Loucy (cell line): ENCODE measurements at regions not wholly inside any gene's neighbourhood (a gene's known extent, or its start where the extent isn't known, plus 50 kb on each side); places are given as distances from the start of the nearest gene placed in this dataset.

Source experiments
- CTCF ChIP-seq: fragments of 200-600 bp; sonication (generic); conservative IDR thresholded peaks from 2 replicates; pipeline ENCODE4 v1.5.1; 2014; ENCODE audit warnings: mild to moderate bottlenecking, antibody characterized with exemption, low read length
- EZH2phosphoT487 ChIP-seq: fragments of 200-600 bp; IDR thresholded peaks from 2 replicates; pipeline ENCODE4 v1.6.1; 2018; ENCODE audit warnings: antibody characterized with exemption, mild to moderate bottlenecking, moderate library complexity, borderline replicate concordance

- TF ChIP-seq CTCF (no peak), EZH2phosphoT487 (no peak)
Measured at GRCh38 chr1:184870319-184870718, 104.0 kb downstream of the NIBAN1 start.
